Smooth muscle cell (in vitro differentiated cells): ENCODE measurements at regions not wholly inside any gene's neighbourhood (a gene's known extent, or its start where the extent isn't known, plus 50 kb on each side); places are given as distances from the start of the nearest gene placed in this dataset.
A peak's percentile ranks its signal among the peaks of the same experiment; 100 is the strongest.

Source experiments
- DNase-seq: peaks from one replicate; lab custom pipeline; 2025; ENCODE audit not compliant: unreplicated experiment; lab: John Stamatoyannopoulos, UW
- H2AFZ ChIP-seq: fragments of 200-600 bp; sonication (generic); 2 replicates; pipeline ENCODE4 v1.6.0; 2016; ENCODE audit warnings: antibody characterized with exemption, low read depth, mild to moderate bottlenecking
- H3F3A ChIP-seq: fragments of 200-600 bp; sonication (generic); 2 replicates; pipeline ENCODE4 v1.6.0; 2017; ENCODE audit warnings: antibody characterized with exemption, low read depth
- H3K27ac ChIP-seq: fragments of 200-600 bp; sonication (generic); 2 replicates; pipeline ENCODE4 v1.5.1; 2016; ENCODE audit warnings: low read depth, mild to moderate bottlenecking
- H3K27me3 ChIP-seq: fragments of 200-600 bp; sonication (generic); 2 replicates; pipeline ENCODE4 v1.6.1; 2016; ENCODE audit warnings: low read depth, mild to moderate bottlenecking
- H3K36me3 ChIP-seq: fragments of 200-600 bp; sonication (generic); 2 replicates; pipeline ENCODE4 v1.5.1; 2016; ENCODE audit warnings: low read depth
- H3K4me1 ChIP-seq: fragments of 200-600 bp; sonication (generic); 2 replicates; pipeline ENCODE4 v1.5.1; 2016; ENCODE audit warnings: low read depth
- H3K4me2 ChIP-seq: fragments of 200-600 bp; sonication (generic); 2 replicates; pipeline ENCODE4 v1.6.0; 2016; ENCODE audit warnings: mild to moderate bottlenecking
- H3K4me3 ChIP-seq: fragments of 200-600 bp; sonication (generic); 2 replicates; pipeline ENCODE4 v1.5.1; 2016; ENCODE audit warnings: mild to moderate bottlenecking
- H3K79me2 ChIP-seq: fragments of 200-600 bp; sonication (generic); 2 replicates; pipeline ENCODE4 v1.6.0; 2016; ENCODE audit warnings: low read depth, mild to moderate bottlenecking
- H3K9ac ChIP-seq: fragments of 200-600 bp; sonication (generic); 2 replicates; pipeline ENCODE4 v1.6.0; 2016; ENCODE audit warnings: low read depth
- H3K9me3 ChIP-seq: fragments of 200-600 bp; sonication (generic); replicated peaks from 2 replicates; pipeline ENCODE4 v1.5.1; 2016; ENCODE audit warnings: low read depth
- H4K20me1 ChIP-seq: fragments of 200-600 bp; sonication (generic); 2 replicates; pipeline ENCODE4 v1.6.0; 2016; ENCODE audit warnings: low read depth
- CTCF ChIP-seq: fragments of 200-600 bp; sonication (generic); IDR thresholded peaks from 2 replicates; pipeline ENCODE4 v1.5.1; 2017; ENCODE audit warnings: borderline replicate concordance, mild to moderate bottlenecking, antibody characterized with exemption; ENCODE audit not compliant: insufficient read depth, poor library complexity, severe bottlenecking
- WGBS: methylation state at CpG from one replicate; pipeline ENCODE4 v1.1.7; 2016; ENCODE audit warnings: low lambda C conversion rate; 5-methylcytosine and 5-hydroxymethylcytosine counted together

GRCh38 chrX:134713618-134714107 is 55.4 kb upstream of the PLAC1 start:
- WGBS, result 80% methylated on average over 10 of the region's 10 CpGs
- H3K4me3 ChIP-seq, result no peak overlapping the region
- no peak overlapping the region for H3K9ac ChIP-seq
- no peaks in the 10 kb centered on the region for H3K27me3 ChIP-seq
- H2AFZ ChIP-seq, result no peak overlapping the region
- no peaks in the 10 kb centered on the region for H3K79me2 ChIP-seq
- no peaks in the 10 kb centered on the region for H3F3A ChIP-seq
- DNase-seq, result no peak
- no peak overlapping the region for H3K4me2 ChIP-seq
- TF ChIP-seq CTCF, result no peak
- no peaks in the 10 kb centered on the region for H3K9me3 ChIP-seq
- no peaks in the 10 kb centered on the region for H3K4me1 ChIP-seq
- no peak overlapping the region for H3K27ac ChIP-seq
- no peaks in the 10 kb centered on the region for H4K20me1 ChIP-seq
- H3K36me3 ChIP-seq, result no peaks in the 10 kb centered on the region

- no peaks in the 10 kb centered on the region for H3F3A ChIP-seq
- H3K79me2 ChIP-seq, result no peaks in the 10 kb centered on the region
- no peak overlapping the region for H2AFZ ChIP-seq
- no peak for DNase-seq
- H3K4me2 ChIP-seq, result no peak overlapping the region
- H3K36me3 ChIP-seq, result no peaks in the 10 kb centered on the region
- H3K27ac ChIP-seq, result no peak overlapping the region
- TF ChIP-seq CTCF, result no peak
- H4K20me1 ChIP-seq, result no peaks in the 10 kb centered on the region
- H3K9me3 ChIP-seq, result no peaks in the 10 kb centered on the region
- H3K9ac ChIP-seq, result no peak overlapping the region
- H3K4me1 ChIP-seq, result no peaks in the 10 kb centered on the region
- H3K27me3 ChIP-seq, result no peaks in the 10 kb centered on the region
- 81% methylated on average over 3 of the region's 3 CpGs for WGBS
- no peak overlapping the region for H3K4me3 ChIP-seq
These were observed 54.0 kb upstream of the PLAC1 start for GRCh38 chrX:134712272-134712671.

- no peak overlapping the region for H3K9ac ChIP-seq
- no peaks in the 10 kb centered on the region for H3K4me1 ChIP-seq
- WGBS, result 33% methylated on average over 3 of the region's 3 CpGs
- H4K20me1 ChIP-seq, result no peaks in the 10 kb centered on the region
- peak overlapping the region; percentile 21 for H3K4me2 ChIP-seq
- H3K36me3 ChIP-seq, result no peaks in the 10 kb centered on the region
- no peak overlapping the region for H3K27ac ChIP-seq
- H3K79me2 ChIP-seq, result no peaks in the 10 kb centered on the region
- H3K4me3 ChIP-seq, result no peak overlapping the region
- TF ChIP-seq CTCF, result no peak
- no peaks in the 10 kb centered on the region for H3F3A ChIP-seq
- no peaks in the 10 kb centered on the region for H3K27me3 ChIP-seq
- peak overlapping the region; percentile 31 for H2AFZ ChIP-seq
- no peaks in the 10 kb centered on the region for H3K9me3 ChIP-seq
- DNase-seq, result no peak
These were observed 53.1 kb upstream of the PLAC1 start for GRCh38 chrX:134711135-134711921.
